SKM-1 treated with dmso at 0.1 percent for 144 hours (cell line): ENCODE measurements at regions not wholly inside any gene's neighbourhood (a gene's known extent, or its start where the extent isn't known, plus 50 kb on each side); places are given as distances from the start of the nearest gene placed in this dataset.

Experiments
- DNase-seq: peaks from one replicate; lab custom pipeline; 2025; ENCODE audit not compliant: unreplicated experiment; lab: John Stamatoyannopoulos, UW

GRCh38 chr16:7185689-7186088 is 147.0 kb upstream of the RBFOX1 start:
- DNase-seq, result no peak

- DNase-seq, result no peak
Measured at GRCh38 chr16:7185165-7185564, 147.5 kb upstream of the RBFOX1 start.

GRCh38 chr16:7183768-7184167 is 148.9 kb upstream of the RBFOX1 start:
- no peak for DNase-seq

- DNase-seq, result no peak
Measured at GRCh38 chr16:7182510-7183109, 150.0 kb upstream of the RBFOX1 start.

GRCh38 chr16:7177875-7178274 is 154.8 kb upstream of the RBFOX1 start:
- no peak for DNase-seq

- DNase-seq, result no peak
Measured at GRCh38 chr16:7171151-7171550, 161.5 kb upstream of the RBFOX1 start.

- DNase-seq, result no peak
Measured at GRCh38 chr16:7167626-7168025, 165.0 kb upstream of the RBFOX1 start.

GRCh38 chr16:7161891-7162290 is 170.8 kb upstream of the RBFOX1 start:
- no peak for DNase-seq

- no peak for DNase-seq
Measured at GRCh38 chr16:7160093-7160492, 172.6 kb upstream of the RBFOX1 start.

- no peak for DNase-seq
Measured at GRCh38 chr16:7158481-7158880, 174.2 kb upstream of the RBFOX1 start.

- DNase-seq, result no peak
Measured at GRCh38 chr16:7150230-7150629, 182.4 kb upstream of the RBFOX1 start.

GRCh38 chr16:7148606-7149005 is 184.0 kb upstream of the RBFOX1 start:
- no peak for DNase-seq

- DNase-seq, result no peak
Measured at GRCh38 chr16:7140899-7141298, 191.7 kb upstream of the RBFOX1 start.

- no peak for DNase-seq
Measured at GRCh38 chr16:7137560-7138330, 194.9 kb upstream of the RBFOX1 start.

- no peak for DNase-seq
Measured at GRCh38 chr16:7132465-7132864, 200.2 kb upstream of the RBFOX1 start.

GRCh38 chr16:7124701-7125100 is 207.9 kb upstream of the RBFOX1 start:
- DNase-seq, result no peak

- no peak for DNase-seq
Measured at GRCh38 chr16:7124242-7124641, 208.4 kb upstream of the RBFOX1 start.

GRCh38 chr16:7116734-7117133 is 215.9 kb upstream of the RBFOX1 start:
- no peak for DNase-seq

- no peak for DNase-seq
Measured at GRCh38 chr16:7115898-7116297, 216.7 kb upstream of the RBFOX1 start.

GRCh38 chr16:7113949-7114348 is 218.7 kb upstream of the RBFOX1 start:
- no peak for DNase-seq

- DNase-seq, result no peak
Measured at GRCh38 chr16:7113395-7113794, 219.2 kb upstream of the RBFOX1 start.

- DNase-seq, result no peak
Measured at GRCh38 chr16:7111265-7111664, 221.4 kb upstream of the RBFOX1 start.

GRCh38 chr16:7107436-7107835 is 225.2 kb upstream of the RBFOX1 start:
- no peak for DNase-seq
